ENCODE measurements at regions not wholly inside any gene's neighbourhood (a gene's known extent, or its start where the extent isn't known, plus 50 kb on each side); places are given as distances from the start of the nearest gene placed in this dataset.

DNA sequence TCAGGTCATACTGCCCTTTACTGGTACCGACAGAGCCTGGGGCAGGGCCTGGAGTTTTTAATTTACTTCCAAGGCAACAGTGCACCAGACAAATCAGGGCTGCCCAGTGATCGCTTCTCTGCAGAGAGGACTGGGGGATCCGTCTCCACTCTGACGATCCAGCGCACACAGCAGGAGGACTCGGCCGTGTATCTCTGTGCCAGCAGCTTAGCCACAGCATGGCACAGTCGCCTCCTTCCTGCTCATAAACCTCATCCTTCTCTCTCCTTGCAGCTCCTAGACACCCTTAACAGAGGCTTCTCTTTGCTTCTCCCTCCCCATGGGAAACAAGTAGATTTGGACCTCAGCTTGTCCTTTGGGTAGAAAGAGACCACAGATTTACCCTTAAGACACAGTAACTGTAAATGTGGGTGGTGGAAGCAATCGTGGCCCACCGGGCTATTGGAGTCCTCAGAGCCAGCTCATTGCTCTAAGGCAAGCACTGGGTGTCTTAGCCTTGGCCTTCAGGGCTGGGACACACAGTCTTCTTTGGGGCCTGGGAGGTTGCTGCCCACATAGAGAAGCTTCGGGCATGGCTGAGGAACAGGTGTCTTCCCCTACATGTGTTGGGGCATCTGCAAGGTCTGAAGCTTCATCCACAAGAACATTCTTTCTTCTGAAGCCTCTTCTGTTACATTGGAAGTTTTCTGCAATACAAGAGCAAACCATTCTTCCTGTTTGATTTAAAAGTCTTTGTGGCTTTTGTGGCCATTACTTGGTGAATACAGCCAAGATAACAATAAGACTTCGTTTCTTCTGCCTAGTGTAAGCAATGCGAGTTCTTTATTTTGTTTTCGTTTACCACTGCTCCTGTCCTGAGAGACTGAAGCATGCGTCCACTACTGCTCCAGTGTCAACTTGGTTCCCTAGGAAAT is 95.5 kb upstream of the PRSS58 start:
- POLR2A ChIA-PET, result no interaction called here
- Histone ChIP-seq H3K79me2 (ENCODE audit: insufficient read depth, low read length) (no peaks in the 10 kb centered on the region), H4K20me1 (ENCODE audit: insufficient read depth, low read length) (no peaks in the 10 kb centered on the region), H2AFZ (ENCODE audit: low read length) (no peak overlapping the region), H3K4me1 (ENCODE audit: insufficient read depth, low read length) (no peaks in the 10 kb centered on the region), H3K36me3 (replicated peaks in 1 of 2; ENCODE audit: control insufficient read depth in 1 of 2, insufficient read depth in 2 of 2, low read length in 2 of 2) (no peaks in the 10 kb centered on the region), H3K4me2 (ENCODE audit: low read depth, low read length) (no peak overlapping the region), H3K27ac (ENCODE audit: extremely low read length, insufficient read depth, low read length) (no peak overlapping the region), H3K27me3 (ENCODE audit: control insufficient read depth in 1 of 2, insufficient read depth in 2 of 2, low read length in 2 of 2) (peaks cover 0 to 19% of the 10 kb centered on the region in 2 experiments; a peak in 2 of 5 replicates), H3K4me3 (replicated peaks in 1 of 3; ENCODE audit: insufficient read depth in 1 of 3, low read depth in 2 of 3, low read length in 3 of 3) (no peak overlapping the region), H3K9ac (ENCODE audit: insufficient read depth, low read depth, low read length) (no peak overlapping the region), H3K9me3 (ENCODE audit: low read length) (no peaks in the 10 kb centered on the region)
- WGBS (ENCODE audit: low lambda C conversion rate), result 7% methylated on average over 11 of the region's 15 CpGs
- no peak for TF ChIP-seq ZFP82 (CRISPR knock-in tag; IDR thresholded peaks at IDR 0.05; ENCODE audit: borderline replicate concordance)
- no peak for TF ChIP-seq ATF7-NPFF (CRISPR knock-in tag; IDR thresholded peaks at IDR 0.05; ENCODE audit: low read depth)
- TF ChIP-seq ZNF724P (CRISPR knock-in tag; IDR thresholded peaks at IDR 0.05; ENCODE audit: borderline replicate concordance), result no peak
- no peak for TF ChIP-seq THYN1 (CRISPR knock-in tag; IDR thresholded peaks at IDR 0.05; ENCODE audit: borderline replicate concordance, low read depth)
- no peak for TF ChIP-seq ZFYVE20 (CRISPR knock-in tag; IDR thresholded peaks at IDR 0.05; ENCODE audit: borderline replicate concordance, low read depth)
- TF ChIP-seq ZNF616 (CRISPR knock-in tag; IDR thresholded peaks at IDR 0.05; ENCODE audit: low read depth), result no peak
- no peak for TF ChIP-seq KAT7 (CRISPR knock-in tag; IDR thresholded peaks at IDR 0.05; ENCODE audit: borderline replicate concordance)
- no peak for TF ChIP-seq ZMAT3 (CRISPR knock-in tag; conservative IDR thresholded peaks at IDR 0.05)
- no peak for TF ChIP-seq NRL (CRISPR knock-in tag; IDR thresholded peaks at IDR 0.05; ENCODE audit: borderline replicate concordance)
- TF ChIP-seq ZNF598 (CRISPR knock-in tag; IDR thresholded peaks at IDR 0.05; ENCODE audit: borderline replicate concordance), result no peak
- no peak for TF ChIP-seq REL (CRISPR knock-in tag; conservative IDR thresholded peaks at IDR 0.05)
- TF ChIP-seq ZNF660 (CRISPR knock-in tag; IDR thresholded peaks at IDR 0.05; ENCODE audit: borderline replicate concordance, low read depth), result no peak
- TF ChIP-seq HCFC1 (IDR thresholded peaks at IDR 0.05; ENCODE audit: low read depth, low read length), result no peak
- TF ChIP-seq MYC (CRISPR knock-in tag; IDR thresholded peaks at IDR 0.05; ENCODE audit: borderline replicate concordance), result no peak
- no peak for TF ChIP-seq MTA3 (CRISPR knock-in tag; IDR thresholded peaks at IDR 0.05)
- TF ChIP-seq MAZ (IDR thresholded peaks at IDR 0.05; ENCODE audit: borderline replicate concordance, low read depth, low read length), result no peak
- TF ChIP-seq MAZ (CRISPR knock-in tag; IDR thresholded peaks at IDR 0.05; ENCODE audit: low read depth), result no peak
- TF ChIP-seq ZNF569 (CRISPR knock-in tag; IDR thresholded peaks at IDR 0.05; ENCODE audit: borderline replicate concordance), result no peak
- TF ChIP-seq, protein P1, sequence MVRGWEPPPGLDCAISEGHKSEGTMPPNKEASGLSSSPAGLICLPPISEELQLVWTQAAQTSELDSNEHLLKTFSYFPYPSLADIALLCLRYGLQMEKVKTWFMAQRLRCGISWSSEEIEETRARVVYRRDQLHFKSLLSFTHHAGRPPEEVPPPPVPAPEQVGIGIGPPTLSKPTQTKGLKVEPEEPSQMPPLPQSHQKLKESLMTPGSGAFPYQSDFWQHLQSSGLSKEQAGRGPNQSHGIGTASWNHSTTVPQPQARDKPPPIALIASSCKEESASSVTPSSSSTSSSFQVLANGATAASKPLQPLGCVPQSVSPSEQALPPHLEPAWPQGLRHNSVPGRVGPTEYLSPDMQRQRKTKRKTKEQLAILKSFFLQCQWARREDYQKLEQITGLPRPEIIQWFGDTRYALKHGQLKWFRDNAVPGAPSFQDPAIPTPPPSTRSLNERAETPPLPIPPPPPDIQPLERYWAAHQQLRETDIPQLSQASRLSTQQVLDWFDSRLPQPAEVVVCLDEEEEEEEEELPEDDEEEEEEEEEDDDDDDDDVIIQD (CRISPR knock-in tag; IDR thresholded peaks at IDR 0.05; ENCODE audit: low read depth), result no peak
- TF ChIP-seq ZNF33A (CRISPR knock-in tag; IDR thresholded peaks at IDR 0.05; ENCODE audit: borderline replicate concordance), result no peak
- no TSS peak for BruUV-seq (replicated peaks)
- FAIRE-seq, result no peak
- intact Hi-C loops (cut with micrococcal nuclease; ENCODE audit: unreplicated experiment), result no loop called here
- CTCF ChIA-PET (ENCODE audit: low intra/inter-chr PET ratio, low total read pairs), result no interaction called here
- no peak for ATAC-seq
- in situ Hi-C loops (cut with HindIII; ENCODE audit: extremely low pct_ligation_motif_present, low pct_unique_long_range_greater_than_20kb), result no loop called here
- DNase-seq (ENCODE audit: low spot score), result no peak
